Astrocyte of the cerebellum (primary cell): ENCODE measurements at regions not wholly inside any gene's neighbourhood (a gene's known extent, or its start where the extent isn't known, plus 50 kb on each side); places are given as distances from the start of the nearest gene placed in this dataset.

Experiments
- DNase-seq: peaks from one replicate; pipeline ENCODE4 v3.0.0-alpha.2; 2011; ENCODE audit warnings: low read depth
- H3K4me3 ChIP-seq: 2 replicates; pipeline ENCODE4 v1.5.1; 2011; ENCODE audit warnings: mild to moderate bottlenecking, low read depth, low read length, moderate library complexity
- in situ Hi-C: cut with HindIII; loops from 2 replicates; pipeline ENCODE4 v1.10.0; 2017; ENCODE audit warnings: low sequenced_read_pairs
- TF ChIP-seq, protein P1 (sequence below): IDR thresholded peaks from 2 replicates; pipeline ENCODE4 v1.5.1; 2012; ENCODE audit warnings: low read length, low read depth, moderate library complexity, mild to moderate bottlenecking; ENCODE audit errors: missing control alignments

DNA sequence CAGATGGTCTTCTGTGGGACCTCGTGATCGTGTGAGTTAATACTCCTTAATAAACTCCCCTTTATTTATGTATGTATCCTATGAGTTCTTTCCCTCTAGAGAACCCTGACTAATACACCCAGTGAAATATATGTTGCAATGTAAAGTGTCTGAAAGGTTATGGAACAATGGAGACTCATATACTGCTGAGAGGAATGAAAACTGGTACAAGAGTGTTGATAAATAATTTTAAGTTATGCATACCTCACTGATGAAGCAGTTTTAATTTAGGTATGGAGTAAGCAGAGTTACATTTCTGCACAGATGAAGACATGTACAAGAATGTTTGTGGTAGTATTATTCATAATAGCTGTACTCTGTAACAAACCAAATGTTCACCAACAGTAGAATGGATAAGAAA lies 438.3 kb downstream of the TAF11L14 start:
- DNase-seq = no peak
- in situ Hi-C loops = no loop called here
- no peak overlapping the region for H3K4me3 ChIP-seq
- TF ChIP-seq, protein P1, sequence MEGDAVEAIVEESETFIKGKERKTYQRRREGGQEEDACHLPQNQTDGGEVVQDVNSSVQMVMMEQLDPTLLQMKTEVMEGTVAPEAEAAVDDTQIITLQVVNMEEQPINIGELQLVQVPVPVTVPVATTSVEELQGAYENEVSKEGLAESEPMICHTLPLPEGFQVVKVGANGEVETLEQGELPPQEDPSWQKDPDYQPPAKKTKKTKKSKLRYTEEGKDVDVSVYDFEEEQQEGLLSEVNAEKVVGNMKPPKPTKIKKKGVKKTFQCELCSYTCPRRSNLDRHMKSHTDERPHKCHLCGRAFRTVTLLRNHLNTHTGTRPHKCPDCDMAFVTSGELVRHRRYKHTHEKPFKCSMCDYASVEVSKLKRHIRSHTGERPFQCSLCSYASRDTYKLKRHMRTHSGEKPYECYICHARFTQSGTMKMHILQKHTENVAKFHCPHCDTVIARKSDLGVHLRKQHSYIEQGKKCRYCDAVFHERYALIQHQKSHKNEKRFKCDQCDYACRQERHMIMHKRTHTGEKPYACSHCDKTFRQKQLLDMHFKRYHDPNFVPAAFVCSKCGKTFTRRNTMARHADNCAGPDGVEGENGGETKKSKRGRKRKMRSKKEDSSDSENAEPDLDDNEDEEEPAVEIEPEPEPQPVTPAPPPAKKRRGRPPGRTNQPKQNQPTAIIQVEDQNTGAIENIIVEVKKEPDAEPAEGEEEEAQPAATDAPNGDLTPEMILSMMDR = no peak

DNA sequence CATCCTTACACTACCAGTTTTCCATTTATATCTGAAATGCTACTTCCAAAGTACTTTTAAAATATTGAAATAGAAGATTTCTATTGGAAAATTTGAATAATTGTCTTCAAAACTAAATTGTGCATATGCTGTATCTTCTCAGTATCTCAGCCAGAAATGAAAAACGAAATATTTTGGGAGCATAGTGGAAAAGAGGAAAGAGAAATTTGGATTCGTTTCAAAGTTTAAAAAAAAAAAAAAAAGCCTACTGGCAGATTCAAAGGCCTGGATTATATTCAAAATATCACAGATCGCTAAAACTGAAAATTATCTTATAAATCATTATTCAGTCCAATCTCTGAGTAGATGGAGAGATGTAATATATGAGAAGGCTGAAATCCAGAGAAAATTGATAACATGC lies 440.7 kb downstream of the TAF11L14 start:
- DNase-seq = no peak
- in situ Hi-C loops = no loop called here
- TF ChIP-seq, protein P1 = no peak

DNA sequence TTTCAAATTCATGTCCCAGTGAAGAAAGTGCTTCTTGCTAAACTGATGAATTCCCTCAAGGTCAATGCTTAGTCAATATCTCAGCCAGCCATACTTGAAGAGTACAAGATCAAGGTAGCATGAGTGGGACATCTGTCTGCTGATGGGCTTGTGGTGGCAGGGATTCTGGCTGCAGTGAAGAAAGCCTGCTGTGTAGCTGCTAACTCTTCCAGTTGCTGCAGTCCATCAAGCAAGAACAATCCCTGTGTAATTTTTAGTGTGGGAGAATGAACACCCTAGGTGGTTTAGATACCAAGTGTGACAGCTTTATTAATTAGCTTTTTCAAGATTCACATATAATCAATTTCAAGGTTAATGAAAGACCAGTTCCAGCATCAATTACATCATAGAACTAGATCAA lies 443.9 kb downstream of the TAF11L14 start:
- TF ChIP-seq, protein P1 = no peak
- in situ Hi-C loops = no loop called here
- no peak for DNase-seq

More for the DNA sequence above, 440.7 kb downstream of the TAF11L14 start:
- H3K4me3 ChIP-seq = no peak overlapping the region

DNA sequence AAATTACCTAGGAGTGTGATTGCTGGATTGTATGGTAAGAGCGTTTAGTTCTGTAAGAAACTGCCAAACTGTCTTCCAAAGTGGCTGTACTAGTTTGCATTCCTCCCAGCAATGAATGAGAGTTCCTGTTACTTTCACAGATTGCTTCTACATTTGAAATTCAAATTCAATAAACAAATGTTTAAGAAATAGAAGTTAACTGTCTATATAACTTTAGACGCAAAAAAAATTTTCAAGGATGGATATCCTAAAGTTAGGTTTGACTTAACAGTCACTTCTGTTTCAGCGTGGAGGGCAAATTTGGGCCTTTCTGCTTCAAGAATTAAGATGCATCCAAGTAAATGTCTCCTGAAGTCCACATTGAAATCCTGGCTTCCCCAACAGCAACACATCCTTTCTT lies 445.6 kb downstream of the TAF11L14 start:
- in situ Hi-C loops = no loop called here
- H3K4me3 ChIP-seq = no peak overlapping the region
- no peak for DNase-seq
- TF ChIP-seq, protein P1 = no peak

More for the DNA sequence above, 443.9 kb downstream of the TAF11L14 start:
- H3K4me3 ChIP-seq = no peak overlapping the region

DNA sequence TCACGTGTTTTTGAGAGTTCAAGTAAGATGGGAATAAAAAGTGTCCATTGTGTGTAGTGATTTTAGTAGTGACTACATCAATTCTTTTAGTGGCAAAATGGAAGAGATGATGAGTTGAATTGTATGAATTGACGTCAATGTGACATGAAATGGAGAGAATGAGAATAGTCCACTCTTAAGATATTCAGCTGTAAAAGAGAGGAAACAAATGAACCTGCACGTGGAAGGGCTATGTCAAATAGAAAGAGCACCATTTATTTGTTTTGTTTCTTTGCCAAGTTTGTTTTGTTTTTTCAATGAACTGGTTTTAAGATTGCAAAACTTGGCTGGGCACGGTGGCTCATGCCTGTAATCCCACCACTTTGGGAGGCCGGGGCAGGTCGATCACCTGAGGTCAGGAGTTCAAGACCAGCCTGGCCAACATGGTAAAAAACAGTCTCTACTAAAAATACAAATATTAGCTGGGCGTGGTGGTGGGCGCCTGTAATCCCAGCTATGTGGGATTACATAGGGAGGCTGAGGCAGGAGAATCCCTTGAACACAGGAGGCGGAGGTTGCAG lies 453.8 kb downstream of the TAF11L14 start:
- in situ Hi-C loops = no loop called here
- H3K4me3 ChIP-seq = no peak overlapping the region
- TF ChIP-seq, protein P1 = no peak
- no peak for DNase-seq

DNA sequence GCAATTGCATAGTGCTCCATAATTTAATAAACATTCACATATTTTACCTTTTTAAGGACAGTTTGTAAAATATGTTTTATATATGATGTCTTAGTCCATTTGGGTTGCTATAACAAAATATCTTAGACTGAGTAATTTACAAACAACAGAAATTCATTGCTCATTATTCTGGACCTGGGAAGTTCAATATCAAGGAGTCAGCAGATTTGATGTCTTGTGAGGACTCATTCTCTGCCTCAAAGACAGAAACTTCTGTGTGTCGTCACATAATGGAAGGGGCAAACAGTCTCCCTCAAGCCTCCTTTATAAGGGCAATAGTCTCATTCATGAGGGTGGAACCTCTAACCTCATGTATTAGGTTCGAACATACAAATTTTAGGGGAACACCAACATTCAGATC lies 455.9 kb downstream of the TAF11L14 start:
- in situ Hi-C loops = no loop called here

More for the DNA sequence above, 455.9 kb downstream of the TAF11L14 start:
- H3K4me3 ChIP-seq = no peak overlapping the region
- no peak for DNase-seq
- TF ChIP-seq, protein P1 = no peak
